HCT116 (cell line): ENCODE measurements at regions not wholly inside any gene's neighbourhood (a gene's known extent, or its start where the extent isn't known, plus 50 kb on each side); places are given as distances from the start of the nearest gene placed in this dataset.

Source experiments
- ATF3 ChIP-seq: IDR thresholded peaks from 2 replicates; pipeline ENCODE4 v1.6.1; 2012
- CTCF ChIP-seq, 3 experiments: fragments of 200-600 bp in 1 of 3; sonication (generic) in 1 of 3; IDR thresholded peaks in 2 of 3; conservative IDR thresholded peaks in 1 of 3; 2 replicates each; pipeline ENCODE4 v1.5.1; 2012 to 2017; ENCODE audit warnings: low read depth in 2 of 3, low read length in 2 of 3, antibody characterized with exemption in 1 of 3, borderline replicate concordance in 1 of 3, control low read depth in 1 of 3, mild to moderate bottlenecking in 1 of 3, mixed read lengths in 1 of 3, mixed run types in 1 of 3, moderate library complexity in 1 of 3; ENCODE audit not compliant: insufficient read depth in 1 of 3
- MAX ChIP-seq: IDR thresholded peaks from 2 replicates; pipeline ENCODE4 v1.6.1; 2012
- POLR2A ChIP-seq: IDR thresholded peaks from 2 replicates; pipeline ENCODE4 v1.7.0; 2011; ENCODE audit warnings: borderline replicate concordance; ENCODE audit not compliant: insufficient read depth, insufficient read length; ENCODE audit errors: extremely low read depth
- SP1 ChIP-seq: IDR thresholded peaks from 2 replicates; pipeline ENCODE4 v1.6.1; 2012; ENCODE audit warnings: low read depth
- SRF ChIP-seq: IDR thresholded peaks from 2 replicates; pipeline ENCODE4 v1.6.1; 2012; ENCODE audit warnings: low read depth
- ZBTB33 ChIP-seq: IDR thresholded peaks from 2 replicates; pipeline ENCODE4 v1.6.1; 2011; ENCODE audit warnings: mild to moderate bottlenecking, low read length, moderate library complexity; ENCODE audit not compliant: insufficient replicate concordance; ENCODE audit errors: extremely low read depth

- TF ChIP-seq SP1: no peak
- TF ChIP-seq POLR2A: no peak
- TF ChIP-seq CTCF (IDR thresholded peaks at IDR 0.05 in 2 of 3, conservative IDR thresholded peaks at IDR 0.05 in 1 of 3; ENCODE audit: borderline replicate concordance in 1 of 3, insufficient read depth in 1 of 3, low read depth in 2 of 3, low read length in 2 of 3): no peak
- no peak for TF ChIP-seq ZBTB33
- TF ChIP-seq SRF: no peak
- no peak for TF ChIP-seq MAX
- TF ChIP-seq ATF3: no peak
Observed at GRCh38 chr11:79925570-79925969, 484.7 kb upstream of the TENM4 start.
